ENCODE measurements at regions not wholly inside any gene's neighbourhood (a gene's known extent, or its start where the extent isn't known, plus 50 kb on each side); places are given as distances from the start of the nearest gene placed in this dataset.

DNA sequence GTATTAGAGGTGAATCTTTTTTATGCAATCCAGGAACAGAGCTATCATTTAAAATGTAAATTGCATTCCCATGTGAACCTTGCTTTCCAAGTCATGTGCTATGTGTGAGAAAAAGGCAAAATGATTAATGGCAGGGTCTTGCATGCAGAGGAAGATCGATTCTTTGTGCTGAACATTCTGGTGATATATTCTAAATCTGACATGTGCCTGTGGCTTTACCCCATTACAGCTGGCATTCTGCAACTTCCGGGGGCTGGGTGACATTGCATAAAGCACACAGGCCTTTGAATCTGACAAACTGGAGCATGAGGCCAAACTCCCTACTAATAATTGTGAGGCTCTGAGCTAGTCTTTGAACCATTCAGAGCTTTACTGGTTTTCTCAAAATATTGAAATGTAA is 1449.7 kb downstream of the CDH8 start:
- no peak for DNase-seq (ENCODE audit: low read depth)

DNA sequence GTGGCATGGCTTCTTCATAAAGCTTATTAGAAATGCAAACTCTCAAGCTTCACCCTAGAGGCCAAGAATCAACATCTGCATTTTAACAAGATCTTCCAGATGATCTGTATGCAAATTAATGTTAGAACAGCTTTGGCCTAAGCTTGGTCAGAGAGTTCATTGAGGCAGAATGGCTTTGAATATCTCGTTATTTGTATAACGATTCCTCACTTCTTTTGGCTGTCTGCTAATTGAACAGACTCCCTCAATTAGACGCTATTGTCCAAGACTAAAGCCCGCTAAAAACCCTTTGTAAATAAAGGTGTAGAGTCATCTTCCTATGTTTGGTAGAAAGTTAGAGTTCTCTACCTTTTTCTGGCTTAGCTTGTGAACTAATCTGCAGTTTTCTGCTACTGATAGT is 1453.7 kb downstream of the CDH8 start:
- no peak for DNase-seq (ENCODE audit: low read depth)

DNA sequence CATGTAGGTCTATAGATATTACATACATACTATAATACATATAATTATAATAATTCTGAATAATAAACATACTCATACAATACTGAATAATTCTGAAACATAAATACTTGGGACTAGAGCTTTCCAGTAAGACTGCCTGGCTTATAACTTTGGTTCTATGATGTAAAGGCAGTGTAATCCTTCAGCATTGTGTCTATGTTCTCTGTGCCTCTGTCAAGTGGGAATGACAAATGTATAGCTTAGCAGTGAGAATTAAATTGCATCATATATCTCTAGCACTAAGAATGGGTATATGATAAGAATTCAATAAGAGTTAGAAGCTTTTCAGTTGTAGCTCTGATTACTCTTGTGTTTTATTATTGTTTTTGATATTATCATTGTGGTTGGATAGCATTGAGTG is 1469.3 kb downstream of the CDH8 start:
- no peak for DNase-seq (ENCODE audit: low read depth)

DNA sequence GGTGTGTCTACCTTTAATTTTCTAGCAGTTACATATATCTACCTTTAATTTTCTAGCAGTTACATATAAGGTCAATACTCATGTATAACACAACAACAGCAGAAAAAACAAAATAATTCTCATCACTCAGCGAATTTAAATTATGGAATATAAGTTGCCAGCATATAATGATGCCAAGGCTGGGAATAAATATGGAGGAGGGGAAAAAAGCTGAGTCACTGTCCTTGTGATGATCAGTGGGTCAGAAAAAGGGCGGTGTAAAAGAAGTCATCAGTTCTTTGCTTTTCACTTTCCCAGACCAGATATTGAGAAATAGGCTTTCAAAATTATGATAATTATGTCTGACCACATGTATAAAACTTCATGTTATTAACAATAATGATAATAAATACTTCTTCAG is 1471.7 kb downstream of the CDH8 start:
- DNase-seq (ENCODE audit: low read depth) = peak; percentile 19

DNA sequence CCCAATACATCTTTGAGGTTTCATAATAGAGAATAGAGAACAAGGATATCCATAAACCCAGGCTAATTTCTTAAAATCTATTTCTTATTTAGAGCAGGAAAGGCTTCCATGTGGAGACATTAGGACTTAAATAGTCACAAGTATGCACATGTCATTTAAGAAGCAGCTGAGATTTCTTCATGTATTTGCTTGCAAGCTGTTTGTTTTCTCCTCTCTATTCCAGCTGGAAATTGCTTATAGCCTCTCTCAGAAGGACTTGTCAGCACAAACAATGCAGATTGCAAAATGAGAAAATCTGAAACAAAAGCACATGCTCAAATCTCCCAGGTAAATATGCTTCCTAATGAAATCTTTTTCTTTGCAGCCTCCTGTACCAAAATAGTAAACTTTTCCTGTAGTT is 1473.1 kb downstream of the CDH8 start:
- no peak for DNase-seq (ENCODE audit: low read depth)

DNA sequence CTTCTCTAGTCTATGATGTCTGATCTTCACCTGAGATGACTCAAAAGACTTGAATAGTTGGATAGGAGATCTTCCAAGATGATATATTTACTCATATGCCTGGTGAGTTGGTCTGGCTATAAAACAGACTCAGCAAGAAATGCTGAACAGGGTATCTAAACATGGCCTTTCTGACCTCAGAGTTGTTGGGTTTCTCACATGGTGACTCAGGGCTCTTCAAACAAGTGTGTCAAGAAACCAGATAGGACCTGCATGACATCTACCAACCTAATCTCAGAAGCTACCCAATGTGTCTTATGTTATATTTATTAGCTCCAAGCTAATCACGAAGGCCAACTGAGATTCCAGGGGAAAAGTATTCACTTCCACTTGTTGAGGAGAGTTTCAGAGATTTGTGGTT is 1477.3 kb downstream of the CDH8 start:
- DNase-seq (ENCODE audit: low read depth) = no peak

DNA sequence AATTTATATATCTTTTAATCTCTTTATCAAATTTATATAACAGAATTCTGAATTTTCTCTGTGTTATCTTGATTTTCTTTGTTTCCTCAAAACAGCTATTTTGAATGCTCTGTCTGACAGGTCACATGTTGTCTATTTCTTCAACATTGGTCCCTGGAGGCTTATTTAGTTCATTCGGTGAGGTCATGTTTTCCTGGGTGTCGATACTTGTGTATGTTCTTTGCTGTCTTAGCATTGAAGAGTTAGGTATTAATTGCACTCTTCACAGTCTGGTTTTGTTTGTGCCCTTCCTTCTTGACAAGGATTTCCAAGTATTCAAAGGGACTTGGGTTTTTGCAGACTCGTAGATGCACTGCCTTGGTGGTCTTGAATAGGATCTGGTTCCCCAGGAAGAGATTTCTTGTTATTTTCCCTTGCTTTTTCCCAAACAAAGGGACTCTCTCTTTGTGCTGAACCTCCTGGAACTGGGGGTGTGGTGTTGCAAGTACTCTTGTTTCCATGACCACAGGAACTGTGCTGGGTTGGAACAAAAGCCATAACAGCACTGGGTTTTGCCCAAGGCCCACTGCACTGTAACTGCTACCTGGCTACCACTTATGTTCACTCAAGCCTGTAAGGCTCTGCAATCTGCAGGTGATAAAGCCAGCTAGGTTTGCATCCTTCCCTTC is 1483.0 kb downstream of the CDH8 start:
- DNase-seq (ENCODE audit: low read depth) = no peak

DNA sequence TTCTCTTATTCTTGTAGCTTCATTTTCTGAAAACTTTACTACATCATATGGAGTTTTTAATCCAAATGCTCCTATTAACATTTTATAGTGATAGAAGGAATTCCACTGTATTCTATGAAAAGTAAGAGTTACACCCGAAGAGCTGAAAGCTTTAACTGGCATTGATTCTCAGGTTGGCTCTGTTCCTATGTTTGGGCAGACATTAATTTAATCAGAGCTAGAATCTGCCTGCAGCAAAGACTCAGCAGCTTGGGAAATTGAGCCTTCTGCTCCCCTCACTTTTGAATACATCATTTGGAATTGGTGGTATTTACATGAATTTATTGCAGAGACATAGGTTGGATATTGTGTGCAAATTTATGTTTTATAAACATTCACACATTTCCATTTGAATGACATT is 1494.7 kb downstream of the CDH8 start:
- DNase-seq (ENCODE audit: low read depth) = no peak

DNA sequence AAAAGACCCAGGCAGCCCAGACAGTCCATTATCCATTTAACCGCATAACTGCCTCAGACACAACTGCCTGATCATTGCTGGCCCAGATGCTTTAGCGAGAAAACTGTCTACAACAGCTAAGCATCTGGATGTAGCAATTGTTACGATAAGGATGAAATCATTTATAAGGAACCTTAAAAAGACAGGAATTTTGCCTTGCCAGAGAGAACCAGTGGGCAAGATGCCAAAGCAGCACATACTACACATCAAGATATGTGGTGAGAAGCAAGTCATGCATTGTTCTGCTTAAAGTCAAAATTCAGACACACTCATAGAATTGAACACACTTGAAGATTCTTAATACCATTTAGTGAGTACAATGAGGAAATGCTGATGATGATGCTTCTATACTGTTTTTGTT is 1525.3 kb downstream of the CDH8 start:
- DNase-seq (ENCODE audit: low read depth) = no peak

DNA sequence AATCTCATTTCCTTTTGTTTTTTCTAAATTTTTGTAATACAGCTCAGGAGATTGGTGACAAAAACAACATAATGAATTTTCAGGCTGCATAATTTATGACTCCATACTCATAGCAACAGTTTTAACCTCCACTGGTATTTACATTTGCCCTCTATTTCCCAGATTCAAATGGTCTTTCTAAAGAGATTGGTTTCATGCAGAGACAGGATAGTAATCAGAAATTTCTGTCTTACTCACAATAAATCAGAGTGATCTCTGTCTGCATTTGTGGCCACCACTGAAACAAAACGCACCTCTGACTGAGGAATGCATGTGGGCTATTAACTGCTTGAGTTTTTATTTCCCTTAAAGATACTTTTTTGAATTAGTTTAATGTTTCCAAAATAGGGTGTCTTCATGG is 1526.0 kb downstream of the CDH8 start:
- DNase-seq (ENCODE audit: low read depth) = no peak

DNA sequence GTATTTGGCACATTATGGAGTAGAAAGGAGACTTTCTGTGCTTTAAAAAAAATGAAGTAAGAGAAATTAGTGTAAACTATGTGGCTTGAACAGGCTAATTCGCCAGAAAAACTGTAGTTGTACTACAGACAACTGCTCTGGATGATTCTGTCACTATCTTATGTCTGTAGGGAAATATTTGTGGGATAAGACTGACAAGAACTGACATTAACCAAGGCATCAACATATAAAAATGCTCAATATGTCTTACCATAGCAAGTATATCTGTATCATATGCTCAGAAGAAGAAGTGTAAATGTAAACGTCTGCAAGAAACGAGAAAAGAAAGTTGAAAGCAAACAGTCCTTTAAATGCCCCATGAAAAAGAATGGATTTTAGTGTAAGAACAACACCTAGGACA is 1545.0 kb downstream of the CDH8 start:
- no peak for DNase-seq (ENCODE audit: low read depth)

DNA sequence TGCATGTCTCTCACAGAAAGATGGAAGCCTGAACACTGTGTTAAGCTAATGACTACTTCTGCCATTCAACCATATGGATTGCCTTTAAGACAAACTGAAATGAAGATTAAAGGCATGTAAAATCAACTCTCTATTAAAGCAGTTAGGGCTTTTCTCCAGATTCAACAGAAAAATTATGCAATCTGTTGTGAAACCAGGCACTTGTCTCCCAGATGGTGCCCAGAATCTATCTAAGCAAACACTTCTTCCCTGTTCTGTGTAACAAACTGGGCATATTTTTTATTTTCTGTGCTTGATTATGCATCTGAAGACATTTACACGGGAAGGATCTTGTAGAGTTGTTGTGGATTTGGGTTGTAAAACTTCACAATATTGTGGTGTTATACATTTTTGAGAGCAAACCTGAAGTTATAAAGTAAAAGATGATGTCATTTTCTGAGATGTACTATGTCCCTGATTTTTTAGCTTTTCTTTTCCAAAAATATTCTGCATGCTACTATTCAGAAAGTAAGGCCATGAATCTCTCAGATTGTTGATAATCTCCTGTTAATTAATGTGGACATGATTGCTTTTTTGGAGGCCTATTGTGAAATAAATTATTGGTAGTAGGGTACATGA is 1550.3 kb downstream of the CDH8 start:
- no peak for DNase-seq (ENCODE audit: low read depth)

DNA sequence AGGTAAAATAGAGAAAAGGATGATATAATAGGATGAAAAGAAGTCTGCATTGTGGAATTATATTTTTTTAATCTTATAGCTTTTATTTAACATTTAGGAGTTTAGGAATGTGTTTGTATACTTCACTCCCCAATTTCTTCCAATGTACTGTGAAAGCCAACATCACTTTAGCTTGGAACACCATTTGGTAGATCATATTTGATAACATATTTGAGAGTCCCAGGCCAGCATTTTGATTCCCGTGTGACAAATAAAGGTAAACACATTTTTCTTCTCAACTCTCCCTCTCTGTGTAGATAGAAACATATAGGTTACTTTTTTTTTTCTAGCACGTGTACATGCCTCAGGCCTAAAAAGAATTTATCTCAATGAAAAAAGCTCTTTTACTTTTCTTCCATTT is 1551.3 kb downstream of the CDH8 start:
- no peak for DNase-seq (ENCODE audit: low read depth)

DNA sequence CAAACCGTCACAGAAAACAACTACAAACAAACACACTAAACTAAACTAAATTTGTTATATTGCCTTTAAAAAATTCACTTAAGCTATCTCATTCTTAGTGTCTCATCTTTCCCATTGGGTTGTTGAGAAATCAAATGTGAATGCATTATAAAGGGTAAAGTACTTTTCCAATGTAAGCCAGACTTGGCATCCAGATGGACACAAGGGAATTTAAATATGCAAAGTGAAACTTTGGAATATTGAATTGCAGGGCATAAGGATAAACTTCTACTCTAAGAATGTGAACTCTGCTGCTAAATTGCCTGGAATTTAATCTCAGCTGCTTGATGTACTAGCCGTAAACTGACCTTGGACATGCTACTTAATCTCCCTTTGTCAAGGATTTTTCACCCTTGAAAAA is 1554.6 kb downstream of the CDH8 start:
- no peak for DNase-seq (ENCODE audit: low read depth)

DNA sequence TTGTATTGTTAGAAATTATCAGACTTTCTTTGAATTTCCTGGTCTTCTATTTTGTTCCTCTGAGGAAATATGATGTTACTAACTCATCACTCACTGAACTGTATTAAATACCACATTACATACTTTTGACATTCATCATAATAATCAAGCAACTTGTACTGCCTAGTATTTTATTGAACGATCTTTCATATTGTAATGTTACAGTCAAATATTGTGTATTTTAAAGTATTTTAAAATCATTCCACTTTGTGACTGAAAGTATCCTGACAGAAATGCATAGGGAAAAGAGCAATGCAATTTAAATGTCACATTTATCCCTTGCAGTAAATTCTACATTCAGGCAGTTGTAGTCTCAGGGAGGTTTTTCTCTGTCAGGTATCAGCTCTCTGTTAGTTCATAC is 1557.4 kb downstream of the CDH8 start:
- no peak for DNase-seq (ENCODE audit: low read depth)

DNA sequence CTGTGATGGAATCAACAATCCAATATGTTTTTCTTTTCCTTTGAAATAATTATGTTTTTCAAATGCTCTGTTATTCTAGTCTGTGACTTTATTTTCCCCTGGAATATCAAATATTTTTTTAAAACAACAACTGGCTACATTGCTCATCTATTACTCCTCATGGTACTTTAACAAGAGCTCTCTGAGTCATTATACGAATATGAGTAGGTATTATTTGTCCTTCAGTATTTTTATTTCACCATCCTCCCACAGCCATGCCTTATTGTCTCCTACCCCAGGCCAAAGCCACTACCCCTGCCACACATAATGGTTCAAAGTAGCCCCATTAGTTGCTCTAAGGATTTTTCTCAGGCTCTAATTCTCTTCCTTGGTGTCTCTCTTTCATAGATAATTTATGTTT is 1572.3 kb downstream of the CDH8 start:
- DNase-seq (ENCODE audit: low read depth) = no peak

DNA sequence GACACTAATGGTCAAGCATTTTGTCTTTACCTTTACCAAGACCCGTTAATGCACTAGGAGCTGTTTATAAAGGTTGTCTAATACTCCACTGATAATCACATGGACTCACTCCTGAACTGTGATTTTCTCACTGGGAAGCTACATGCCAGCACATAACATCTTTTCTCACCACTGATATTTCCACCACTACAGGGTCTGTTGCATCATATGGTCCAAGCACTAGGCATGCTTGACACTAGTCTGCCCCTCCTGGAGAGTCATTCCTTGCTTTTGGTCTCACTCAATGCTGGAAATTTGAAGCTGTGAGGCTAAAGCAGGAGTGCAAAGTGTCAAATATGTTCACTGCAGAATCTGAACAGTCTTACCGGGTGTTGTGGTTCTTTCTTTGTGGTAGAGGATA is 1576.8 kb downstream of the CDH8 start:
- DNase-seq (ENCODE audit: low read depth) = no peak

DNA sequence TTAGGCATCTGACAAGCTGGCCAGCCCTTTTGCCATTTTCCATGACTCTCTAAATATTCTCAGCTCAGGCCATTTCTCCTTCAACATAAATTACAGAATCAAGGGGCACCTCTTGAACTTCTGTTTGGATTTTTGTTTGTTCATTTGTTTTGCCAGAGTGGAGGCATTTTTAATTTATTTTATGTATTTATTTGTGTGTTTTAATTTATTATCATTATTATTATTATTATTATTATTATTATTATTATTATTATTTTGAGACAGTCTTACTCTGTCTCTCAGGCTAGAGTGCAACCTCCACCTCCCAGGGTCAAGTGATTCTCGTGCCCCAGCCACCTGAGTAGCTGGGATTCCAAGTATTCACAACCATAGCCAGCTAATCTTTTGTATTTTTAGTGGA is 1578.0 kb downstream of the CDH8 start:
- DNase-seq (ENCODE audit: low read depth) = no peak

DNA sequence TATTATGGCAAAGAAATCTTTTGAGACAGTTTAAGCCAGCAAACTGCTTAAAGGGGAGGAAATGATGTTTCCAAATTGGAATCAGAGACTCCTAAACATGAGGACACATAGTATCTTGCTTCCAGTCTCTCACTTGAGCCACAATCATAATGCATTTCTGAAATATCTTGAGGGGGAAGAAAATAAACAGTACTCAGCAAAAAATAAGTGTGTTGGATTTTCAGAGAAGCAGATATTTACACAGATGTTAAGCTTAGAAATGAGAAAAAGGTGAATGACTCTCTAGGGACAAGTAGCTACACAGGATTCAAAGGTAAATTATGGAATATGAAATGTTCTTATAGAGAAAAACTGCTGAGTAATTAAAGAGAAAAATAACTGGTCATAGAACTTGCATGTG is 1583.6 kb downstream of the CDH8 start:
- no peak for DNase-seq (ENCODE audit: low read depth)

DNA sequence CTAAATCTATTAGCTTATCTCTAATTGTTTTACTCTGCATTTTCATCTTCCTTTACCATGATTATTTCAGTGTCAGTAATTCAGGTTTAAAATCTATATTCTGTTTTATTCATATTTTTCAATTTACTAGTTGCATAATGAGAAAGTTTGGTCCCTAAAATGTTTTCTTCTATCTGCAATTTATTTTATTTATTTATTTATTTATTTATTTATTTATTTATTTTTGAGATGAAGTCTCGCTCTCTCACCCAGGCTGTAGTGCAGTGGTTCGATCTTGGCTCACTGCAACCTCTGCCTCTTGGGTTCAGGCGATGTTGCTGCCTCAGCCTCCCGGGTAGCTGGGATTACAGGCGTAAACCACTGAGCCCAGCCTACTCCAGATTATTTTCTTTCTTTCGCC is 1597.3 kb downstream of the CDH8 start:
- DNase-seq (ENCODE audit: low read depth) = no peak

DNA sequence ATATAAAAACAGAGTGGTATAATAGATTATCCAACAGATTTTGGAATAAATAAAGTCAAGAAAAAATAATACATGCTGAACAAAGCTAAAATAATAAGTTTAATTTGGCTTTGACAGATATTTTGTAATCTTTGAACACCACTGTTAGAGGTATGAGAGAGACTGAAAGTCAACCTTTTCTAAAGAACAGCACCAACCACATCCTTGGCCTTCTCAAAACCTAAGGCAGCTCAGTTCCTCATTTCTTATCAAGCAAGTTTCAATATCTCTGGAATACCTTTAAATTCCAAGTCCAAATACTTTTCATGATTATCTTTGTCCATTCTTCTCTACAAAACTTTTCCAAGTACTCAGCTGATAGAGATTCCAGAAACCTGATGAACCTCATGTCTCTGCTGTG is 1603.8 kb downstream of the CDH8 start:
- DNase-seq (ENCODE audit: low read depth) = no peak

DNA sequence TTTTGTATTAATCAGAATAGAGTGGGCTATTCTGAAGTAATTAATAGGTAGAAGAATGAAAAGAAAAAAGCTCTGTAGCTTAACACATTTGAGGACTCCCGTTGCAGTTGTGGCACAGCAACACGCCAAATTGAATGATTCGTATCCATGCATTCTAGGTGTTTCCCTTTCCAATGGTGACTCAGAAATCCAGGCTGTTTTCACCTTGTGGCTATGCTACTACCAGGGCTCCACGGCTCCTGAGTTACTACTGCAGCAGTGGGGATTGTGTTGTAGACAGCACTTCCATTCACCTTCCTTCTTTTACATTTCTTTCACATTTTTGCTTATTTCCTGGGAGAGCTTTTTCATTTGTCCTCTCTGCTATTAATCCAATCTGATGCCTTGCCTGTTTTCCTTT is 1616.4 kb downstream of the CDH8 start:
- no peak for DNase-seq (ENCODE audit: low read depth)

DNA sequence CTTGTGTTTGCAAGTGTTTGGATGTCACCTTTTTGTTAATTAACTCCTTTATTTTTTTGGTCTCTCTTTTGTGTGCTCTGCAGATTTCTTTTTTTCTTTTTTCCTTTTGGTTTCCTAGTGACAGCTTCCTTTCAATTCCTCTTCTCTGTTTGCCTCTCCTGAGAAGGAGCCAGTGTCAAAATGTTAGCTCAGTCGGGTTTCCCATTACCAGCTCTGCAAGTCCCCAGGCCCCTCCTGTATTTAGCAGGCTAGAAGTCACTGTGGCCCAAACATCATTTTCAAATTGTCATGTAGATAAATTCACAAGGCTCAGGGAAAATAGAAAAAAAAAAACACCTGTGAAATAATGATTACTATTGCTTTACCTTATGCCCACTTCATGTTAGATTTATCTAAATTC is 1621.6 kb downstream of the CDH8 start:
- no peak for DNase-seq (ENCODE audit: low read depth)

DNA sequence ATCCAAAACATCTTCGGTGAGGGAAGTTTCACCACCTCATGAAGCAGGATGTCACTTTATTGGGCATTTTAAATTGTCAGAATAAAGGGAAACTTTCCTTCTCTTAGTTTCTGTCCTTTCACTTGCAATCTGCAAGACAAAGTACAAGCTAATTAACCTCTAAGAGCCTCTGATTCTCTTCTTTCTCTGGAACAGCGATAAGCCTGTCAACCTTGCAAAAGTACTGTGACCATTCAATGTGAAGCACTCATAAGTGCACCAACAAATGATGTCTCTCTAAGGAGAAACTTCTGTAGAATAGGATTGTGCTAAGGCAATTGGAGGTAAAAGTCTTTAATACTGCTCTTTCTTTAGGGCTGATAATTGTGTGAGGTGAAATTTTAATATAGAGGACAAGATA is 1622.3 kb downstream of the CDH8 start:
- DNase-seq (ENCODE audit: low read depth) = no peak

Measured in HT1080 (cell line).